ENCODE measurements at regions not wholly inside any gene's neighbourhood (a gene's known extent, or its start where the extent isn't known, plus 50 kb on each side); places are given as distances from the start of the nearest gene placed in this dataset.
"Not testable (repeated sequence)": the region's sequence is repeated elsewhere in the genome, so short reads cannot be mapped to it uniquely, and the experiment has no call there.

DNA sequence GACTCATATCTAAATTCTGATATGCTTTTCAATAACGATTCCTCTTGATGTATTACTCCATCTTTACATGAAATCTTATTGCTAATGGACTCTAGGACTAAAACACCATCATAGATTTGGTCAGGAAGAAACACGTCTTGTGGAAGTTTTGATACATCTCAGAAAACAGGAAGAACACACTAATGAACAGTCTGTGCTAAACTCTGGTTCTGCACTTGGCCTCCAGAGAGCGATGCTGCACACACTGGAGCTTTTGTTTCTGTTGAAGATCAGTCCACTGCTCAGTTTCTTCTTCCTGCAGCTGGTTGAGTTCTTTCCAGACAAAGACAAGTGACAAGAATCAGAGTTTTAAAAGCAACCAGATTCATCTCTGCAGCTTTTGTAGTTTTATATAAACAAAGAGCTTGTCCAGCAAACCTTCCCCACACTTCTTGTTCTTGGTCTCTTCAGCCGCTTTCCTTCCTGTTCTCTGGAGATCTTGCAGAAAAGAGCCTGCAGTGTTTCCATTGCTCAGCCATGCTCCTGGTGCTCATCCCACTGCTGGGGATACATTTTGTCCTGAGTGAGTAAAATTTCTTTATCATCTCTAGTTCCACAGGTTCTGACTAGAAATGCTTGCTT is 229.1 kb upstream of the OR4E1 start:
- FAIRE-seq (no peak), DNase-seq (ENCODE audit: low read depth, low spot score) (no peak)
- Histone ChIP-seq H2AFZ (ENCODE audit: control insufficient read depth, low read length) (no peak overlapping the region), H3K36me3 (ENCODE audit: control insufficient read depth in 2 of 2, extremely low read depth in 1 of 2, insufficient read depth in 2 of 2, low read length in 2 of 2) (no peaks in the 10 kb centered on the region), H3K9me1 (ENCODE audit: control insufficient read depth, extremely low read depth, insufficient read depth, low read length) (no peaks in the 10 kb centered on the region), H4K20me1 (ENCODE audit: control insufficient read depth, extremely low read depth, insufficient read depth, low read length) (no peaks in the 10 kb centered on the region), H3K79me2 (ENCODE audit: control insufficient read depth, insufficient read depth, low read length) (no peaks in the 10 kb centered on the region), H3K9ac (ENCODE audit: control insufficient read depth, extremely low read depth, insufficient read depth, low read length) (no peak overlapping the region), H3K4me2 (ENCODE audit: control insufficient read depth, extremely low read depth, insufficient read depth, low read depth, low read length) (no peak overlapping the region), H3K27ac (ENCODE audit: control insufficient read depth, insufficient read depth, low read length) (no peak overlapping the region), H3K27me3 (ENCODE audit: control insufficient read depth, extremely low read depth, insufficient read depth, low read length) (no peaks in the 10 kb centered on the region), H3K9me3 (ENCODE audit: control insufficient read depth, low read depth, low read length) (no peaks in the 10 kb centered on the region), H3K4me1 (ENCODE audit: control insufficient read depth, extremely low read depth, insufficient read depth, low read length) (no peaks in the 10 kb centered on the region), H3K4me3 (ENCODE audit: control insufficient read depth in 2 of 3, extremely low read depth in 1 of 3, insufficient read depth in 2 of 3, low read depth in 1 of 3, low read length in 3 of 3) (no peak overlapping the region)
- dilution Hi-C loops (cut with MboI; ENCODE audit: extremely low pct_ligation_motif_present, low sequenced_read_pairs) = no loop called here
- TF ChIP-seq EZH2 (IDR thresholded peaks at IDR 0.05; ENCODE audit: low read length) = no peak
- TF ChIP-seq, protein P1, sequence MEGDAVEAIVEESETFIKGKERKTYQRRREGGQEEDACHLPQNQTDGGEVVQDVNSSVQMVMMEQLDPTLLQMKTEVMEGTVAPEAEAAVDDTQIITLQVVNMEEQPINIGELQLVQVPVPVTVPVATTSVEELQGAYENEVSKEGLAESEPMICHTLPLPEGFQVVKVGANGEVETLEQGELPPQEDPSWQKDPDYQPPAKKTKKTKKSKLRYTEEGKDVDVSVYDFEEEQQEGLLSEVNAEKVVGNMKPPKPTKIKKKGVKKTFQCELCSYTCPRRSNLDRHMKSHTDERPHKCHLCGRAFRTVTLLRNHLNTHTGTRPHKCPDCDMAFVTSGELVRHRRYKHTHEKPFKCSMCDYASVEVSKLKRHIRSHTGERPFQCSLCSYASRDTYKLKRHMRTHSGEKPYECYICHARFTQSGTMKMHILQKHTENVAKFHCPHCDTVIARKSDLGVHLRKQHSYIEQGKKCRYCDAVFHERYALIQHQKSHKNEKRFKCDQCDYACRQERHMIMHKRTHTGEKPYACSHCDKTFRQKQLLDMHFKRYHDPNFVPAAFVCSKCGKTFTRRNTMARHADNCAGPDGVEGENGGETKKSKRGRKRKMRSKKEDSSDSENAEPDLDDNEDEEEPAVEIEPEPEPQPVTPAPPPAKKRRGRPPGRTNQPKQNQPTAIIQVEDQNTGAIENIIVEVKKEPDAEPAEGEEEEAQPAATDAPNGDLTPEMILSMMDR (optimal IDR thresholded peaks at IDR 0.05 in 1 of 3, IDR thresholded peaks at IDR 0.05 in 1 of 3, conservative IDR thresholded peaks at IDR 0.05 in 1 of 3; ENCODE audit: extremely low read depth in 1 of 3, insufficient read depth in 2 of 3, low read length in 3 of 3) = peak in 2 of 3 experiments; percentile 0 to 35

DNA sequence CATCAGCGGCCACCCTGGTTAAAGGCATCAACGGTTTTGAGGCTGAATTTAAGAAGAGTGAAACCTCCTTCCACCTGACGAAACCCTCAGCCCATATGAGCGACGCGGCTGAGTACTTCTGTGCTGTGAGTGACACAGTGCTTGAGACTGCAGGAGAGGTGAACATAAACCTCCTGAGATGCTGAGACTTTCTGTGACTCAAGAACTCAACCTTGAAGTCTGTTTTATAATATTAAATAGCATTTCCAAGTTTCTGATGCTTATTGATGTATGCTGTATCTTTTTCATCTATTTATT is 221.2 kb upstream of the OR4E1 start:
- dilution Hi-C loops (cut with MboI; ENCODE audit: extremely low pct_ligation_motif_present, low sequenced_read_pairs); H3K79me2 ChIP-seq (ENCODE audit: control insufficient read depth, insufficient read depth, low read length); H3K9me3 ChIP-seq (ENCODE audit: control insufficient read depth, low read depth, low read length); H3K9ac ChIP-seq (ENCODE audit: control insufficient read depth, extremely low read depth, insufficient read depth, low read length); DNase-seq (ENCODE audit: low read depth, low spot score); H3K4me1 ChIP-seq (ENCODE audit: control insufficient read depth, extremely low read depth, insufficient read depth, low read length); H3K9me1 ChIP-seq (ENCODE audit: control insufficient read depth, extremely low read depth, insufficient read depth, low read length); H3K27me3 ChIP-seq (ENCODE audit: control insufficient read depth, extremely low read depth, insufficient read depth, low read length); H3K36me3 ChIP-seq (ENCODE audit: control insufficient read depth in 2 of 2, extremely low read depth in 1 of 2, insufficient read depth in 2 of 2, low read length in 2 of 2); H3K27ac ChIP-seq (ENCODE audit: control insufficient read depth, insufficient read depth, low read length); H2AFZ ChIP-seq (ENCODE audit: control insufficient read depth, low read length); H4K20me1 ChIP-seq (ENCODE audit: control insufficient read depth, extremely low read depth, insufficient read depth, low read length); H3K4me2 ChIP-seq (ENCODE audit: control insufficient read depth, extremely low read depth, insufficient read depth, low read depth, low read length); FAIRE-seq; H3K4me3 ChIP-seq (ENCODE audit: control insufficient read depth in 2 of 3, extremely low read depth in 1 of 3, insufficient read depth in 2 of 3, low read depth in 1 of 3, low read length in 3 of 3): not testable (repeated sequence)
